H1 (cell line): ENCODE measurements at regions not wholly inside any gene's neighbourhood (a gene's known extent, or its start where the extent isn't known, plus 50 kb on each side); places are given as distances from the start of the nearest gene placed in this dataset.

Source experiments
- CTCF ChIA-PET: fragments of 300-600 bp; sonication (Branson Sonifier 250); formaldehyde crosslinking; loops from one replicate; lab custom pipeline; 2021; ENCODE audit not compliant: partially characterized antibody; lab: Charles Lee
- POLR2A ChIA-PET: fragments of 300-600 bp; sonication (Branson Sonifier 250); formaldehyde crosslinking; loops from one replicate; lab custom pipeline; 2021; ENCODE audit warnings: inconsistent platforms; ENCODE audit not compliant: partially characterized antibody; lab: Charles Lee
- DNase-seq, 2 experiments: peaks; one replicate each; pipeline versions ENCODE4 v3.0.0 to v3.0.0-alpha.2; 2010 to 2022; ENCODE audit warnings: low spot score in 2 of 2, low read depth in 1 of 2, mixed read lengths in 1 of 2
- FAIRE-seq: peaks from 2 replicates; lab custom pipeline; 2011; peaks lifted over from hg19 to GRCh38; lab: Jason Lieb, UNC
- H2AFZ ChIP-seq: 2 replicates; pipeline ENCODE4 v1.8.1; 2012; ENCODE audit warnings: low read length, inconsistent platforms
- H2AK5ac ChIP-seq: 2 replicates; pipeline ENCODE4 v1.6.1; 2013; ENCODE audit warnings: low read depth, low read length
- H2BK120ac ChIP-seq: replicated peaks from 2 replicates; pipeline ENCODE3; 2013; ENCODE audit warnings: low read depth, low read length, inconsistent platforms
- H2BK12ac ChIP-seq: 2 replicates; pipeline ENCODE4 v1.6.1; 2013; ENCODE audit warnings: low read depth, low read length
- H2BK15ac ChIP-seq: 2 replicates; pipeline ENCODE4 v1.6.1; 2013; ENCODE audit warnings: low read length
- H2BK20ac ChIP-seq: 2 replicates; pipeline ENCODE4 v1.6.1; 2013; ENCODE audit warnings: low read length
- H2BK5ac ChIP-seq: 2 replicates; pipeline ENCODE4 v1.6.1; 2013; ENCODE audit warnings: low read depth, low read length
- H3K14ac ChIP-seq: 2 replicates; pipeline ENCODE4 v1.6.1; 2013; ENCODE audit warnings: inconsistent platforms; ENCODE audit not compliant: insufficient read length
- H3K18ac ChIP-seq: 2 replicates; pipeline ENCODE4 v1.6.1; 2013; ENCODE audit warnings: low read length; ENCODE audit errors: extremely low read depth
- H3K23ac ChIP-seq: 2 replicates; pipeline ENCODE4 v1.6.1; 2013; ENCODE audit warnings: inconsistent platforms; ENCODE audit not compliant: insufficient read length
- H3K23me2 ChIP-seq: 2 replicates; pipeline ENCODE4 v1.6.1; 2013; ENCODE audit warnings: low read depth, low read length
- H3K27ac ChIP-seq: 2 replicates; pipeline ENCODE4 v1.6.1; 2011; ENCODE audit warnings: low read depth, low read length, inconsistent platforms
- H3K27me3 ChIP-seq, 4 experiments: replicated peaks in 1 of 4; 1 replicate in 1 of 4; 2 replicates in 3 of 4; pipeline versions ENCODE4 v1.6.1 to v1.8.1; 2011 to 2013; ENCODE audit warnings: low read length in 3 of 4, mild to moderate bottlenecking in 3 of 4, inconsistent platforms in 2 of 4, mixed read lengths in 2 of 4, moderate library complexity in 1 of 4; ENCODE audit not compliant: control insufficient read depth in 3 of 4, insufficient read depth in 3 of 4; ENCODE audit errors: extremely low read depth in 1 of 4
- H3K36me3 ChIP-seq, 4 experiments: 2 replicates each; pipeline versions ENCODE4 v1.6.1 to v1.8.1; 2011 to 2013; ENCODE audit warnings: mild to moderate bottlenecking in 4 of 4, low read length in 3 of 4, moderate library complexity in 2 of 4, control low read depth in 1 of 4, inconsistent platforms in 1 of 4; ENCODE audit not compliant: insufficient read depth in 4 of 4, control insufficient read depth in 2 of 4
- H3K4ac ChIP-seq: replicated peaks from 2 replicates; pipeline ENCODE3; 2013; ENCODE audit warnings: low read length, low read depth, mixed read lengths, inconsistent platforms; ENCODE audit not compliant: insufficient read length
- H3K4me1 ChIP-seq, 4 experiments: replicated peaks in 1 of 4; 1 replicate in 1 of 4; 2 replicates in 3 of 4; pipeline versions ENCODE4 v1.6.1 to v1.8.1; 2011 to 2013; ENCODE audit warnings: low read length in 3 of 4, inconsistent platforms in 2 of 4, mixed read lengths in 1 of 4; ENCODE audit not compliant: insufficient read depth in 4 of 4, control insufficient read depth in 3 of 4
- H3K4me2 ChIP-seq, 2 experiments: 2 replicates each; pipeline versions ENCODE4 v1.6.1 to v1.8.1; 2011 to 2013; ENCODE audit warnings: low read depth in 2 of 2, low read length in 2 of 2, control low read depth in 1 of 2, inconsistent platforms in 1 of 2, mild to moderate bottlenecking in 1 of 2; ENCODE audit not compliant: insufficient read depth in 1 of 2
- H3K4me3 ChIP-seq, 4 experiments: fragments of 200-600, 300-600 bp in 1 of 4; sonication (generic), shearing (Covaris generic), sonication (Bioruptor Twin) in 1 of 4; 2 replicates each; pipeline versions ENCODE4 v1.5.1 to v1.8.1; 2011 to 2016; ENCODE audit warnings: low read length in 4 of 4, low read depth in 3 of 4, control low read depth in 2 of 4, inconsistent platforms in 2 of 4, mild to moderate bottlenecking in 2 of 4, mixed read lengths in 1 of 4, moderate library complexity in 1 of 4; ENCODE audit not compliant: insufficient read depth in 2 of 4; ENCODE audit errors: extremely low read depth in 1 of 4
- H3K56ac ChIP-seq: replicated peaks from 2 replicates; pipeline ENCODE3; 2013; ENCODE audit warnings: low read depth, mild to moderate bottlenecking, mixed read lengths, low read length, inconsistent platforms; ENCODE audit not compliant: insufficient read length
- H3K79me1 ChIP-seq: 2 replicates; pipeline ENCODE4 v1.6.1; 2013; ENCODE audit warnings: low read depth, low read length, control low read depth
- H3K79me2 ChIP-seq, 2 experiments: 2 replicates each; pipeline versions ENCODE4 v1.6.1 to v1.8.1; 2012 to 2013; ENCODE audit warnings: low read length in 2 of 2, mild to moderate bottlenecking in 2 of 2, inconsistent platforms in 1 of 2; ENCODE audit not compliant: insufficient read depth in 2 of 2, control insufficient read depth in 1 of 2
- H3K9ac ChIP-seq, 4 experiments: replicated peaks in 1 of 4; 1 replicate in 1 of 4; 2 replicates in 3 of 4; pipeline versions ENCODE4 v1.6.1 to v1.8.1; 2011 to 2013; ENCODE audit warnings: low read depth in 3 of 4, low read length in 3 of 4, control low read depth in 2 of 4, mild to moderate bottlenecking in 2 of 4, moderate library complexity in 2 of 4, inconsistent platforms in 1 of 4; ENCODE audit errors: extremely low read depth in 1 of 4
- H3K9me3 ChIP-seq, 2 experiments: 2 replicates each; pipeline versions ENCODE4 v1.6.1 to v1.8.1; 2012 to 2013; ENCODE audit warnings: mild to moderate bottlenecking in 2 of 2, moderate library complexity in 2 of 2, control low read depth in 1 of 2, inconsistent platforms in 1 of 2, low read depth in 1 of 2, low read length in 1 of 2, mixed read lengths in 1 of 2; ENCODE audit not compliant: insufficient read depth in 2 of 2
- H4K20me1 ChIP-seq, 2 experiments: replicated peaks in 1 of 2; 2 replicates each; pipeline versions ENCODE3 to v1.8.1; 2011 to 2013; ENCODE audit warnings: inconsistent platforms in 2 of 2, low read length in 2 of 2, mild to moderate bottlenecking in 1 of 2; ENCODE audit not compliant: insufficient read depth in 2 of 2, control insufficient read depth in 1 of 2
- H4K5ac ChIP-seq: 2 replicates; pipeline ENCODE4 v1.6.1; 2013; ENCODE audit warnings: low read length, low read depth, mixed read lengths, inconsistent platforms; ENCODE audit not compliant: insufficient read length
- H4K8ac ChIP-seq: 2 replicates; pipeline ENCODE4 v1.8.0; 2013; ENCODE audit warnings: mild to moderate bottlenecking, moderate library complexity, low read length, inconsistent platforms; ENCODE audit not compliant: insufficient read depth; ENCODE audit errors: extremely low read depth
- H4K91ac ChIP-seq: replicated peaks from 2 replicates; pipeline ENCODE3; 2013; ENCODE audit warnings: low read length, mixed read lengths, inconsistent platforms; ENCODE audit not compliant: insufficient read length
- HDAC2 ChIP-seq, 2 experiments: fragments of 300-600 bp in 1 of 2; sonication (generic) in 1 of 2; IDR thresholded peaks; 2 replicates each; pipeline ENCODE4 v1.6.1; 2011 to 2012; ENCODE audit warnings: low read depth in 2 of 2, low read length in 2 of 2, mild to moderate bottlenecking in 2 of 2, moderate library complexity in 2 of 2, borderline replicate concordance in 1 of 2, inconsistent platforms in 1 of 2
- HDAC6 ChIP-seq: IDR thresholded peaks from one replicate; pipeline ENCODE4 v1.7.1; 2012; ENCODE audit warnings: low read depth, mild to moderate bottlenecking, inconsistent platforms, low read length, moderate library complexity
- KDM5A ChIP-seq: fragments of 200-600 bp; IDR thresholded peaks from 2 replicates; pipeline ENCODE4 v1.7.1; 2012; ENCODE audit warnings: mild to moderate bottlenecking, low read length, inconsistent platforms, mixed read lengths
- RNF2 ChIP-seq: fragments of 200-900, 300-1000 bp; sonication (generic); IDR thresholded peaks from 2 replicates; pipeline ENCODE4 v1.7.1; 2016; ENCODE audit warnings: borderline replicate concordance, low read depth, mild to moderate bottlenecking, antibody characterized with exemption, low read length; ENCODE audit not compliant: poor library complexity, severe bottlenecking; ENCODE audit errors: missing control alignments
- SP4 ChIP-seq: IDR thresholded peaks from 2 replicates; pipeline ENCODE4 v1.6.1; 2012; ENCODE audit warnings: low read length, inconsistent platforms
- WGBS, 2 experiments: shearing (Covaris generic) in 1 of 2; methylation state at CpG; one replicate each; pipeline versions ENCODE4 v1.1.6 to v1.1.7; 2013 to 2015; ENCODE audit warnings: low lambda C conversion rate in 2 of 2, mixed read lengths in 2 of 2, inconsistent platforms in 1 of 2, low coverage in 1 of 2, missing lambda C conversion rate in 1 of 2; ENCODE audit not compliant: insufficient replicate concordance in 2 of 2, insufficient coverage in 1 of 2, insufficient read length in 1 of 2; ENCODE audit errors: extremely low coverage in 1 of 2, missing lambda C conversion rate in 1 of 2; 5-methylcytosine and 5-hydroxymethylcytosine counted together
- TF ChIP-seq, protein P1 (sequence below), 3 experiments: IDR thresholded peaks; 1 replicate in 2 of 3; 2 replicates in 1 of 3; pipeline versions ENCODE4 v1.5.1 to v1.6.1; 2011; ENCODE audit warnings: low read length in 3 of 3, mild to moderate bottlenecking in 3 of 3, inconsistent platforms in 2 of 3, low read depth in 1 of 3, moderate library complexity in 1 of 3; ENCODE audit not compliant: insufficient read depth in 1 of 3; ENCODE audit errors: control extremely low read depth in 1 of 3

DNA sequence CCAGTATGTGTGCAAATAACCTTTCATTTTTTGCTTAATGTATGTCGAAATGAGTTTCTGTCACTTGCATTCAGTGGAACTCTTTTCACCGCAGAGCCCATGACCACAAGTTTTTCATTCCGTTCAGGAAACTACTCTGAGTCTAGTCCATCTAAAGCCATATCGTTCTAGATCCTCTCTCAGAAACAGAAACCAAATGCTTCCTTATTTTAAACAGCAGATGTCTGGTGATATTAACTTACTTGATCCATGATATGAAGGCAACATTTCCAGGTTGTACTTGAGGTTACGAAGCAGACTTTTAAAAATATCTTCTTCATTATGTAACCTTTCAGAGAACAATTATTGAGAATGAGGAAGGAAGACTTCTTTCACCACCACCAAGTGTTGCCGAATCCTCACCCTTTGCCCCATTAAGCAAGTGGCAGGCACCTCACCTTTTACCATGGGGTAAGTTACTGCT, 72.4 kb upstream of the GNAQ start:
- H4K8ac ChIP-seq: no peak overlapping the region
- no peaks in the 10 kb centered on the region for H3K79me2 ChIP-seq
- 88% methylated on average over 6 of the region's 6 CpGs; no CpG with 5 or more reads in 1 of the 2 experiments for WGBS, 2 experiments
- TF ChIP-seq HDAC6 (no peak), KDM5A (no peak), SP4 (no peak), RNF2 (no peak), HDAC2 (IDR thresholded peaks at IDR 0.05; ENCODE audit: borderline replicate concordance in 1 of 2, low read depth in 2 of 2, low read length in 2 of 2) (no peak)
- TF ChIP-seq, protein P1, sequence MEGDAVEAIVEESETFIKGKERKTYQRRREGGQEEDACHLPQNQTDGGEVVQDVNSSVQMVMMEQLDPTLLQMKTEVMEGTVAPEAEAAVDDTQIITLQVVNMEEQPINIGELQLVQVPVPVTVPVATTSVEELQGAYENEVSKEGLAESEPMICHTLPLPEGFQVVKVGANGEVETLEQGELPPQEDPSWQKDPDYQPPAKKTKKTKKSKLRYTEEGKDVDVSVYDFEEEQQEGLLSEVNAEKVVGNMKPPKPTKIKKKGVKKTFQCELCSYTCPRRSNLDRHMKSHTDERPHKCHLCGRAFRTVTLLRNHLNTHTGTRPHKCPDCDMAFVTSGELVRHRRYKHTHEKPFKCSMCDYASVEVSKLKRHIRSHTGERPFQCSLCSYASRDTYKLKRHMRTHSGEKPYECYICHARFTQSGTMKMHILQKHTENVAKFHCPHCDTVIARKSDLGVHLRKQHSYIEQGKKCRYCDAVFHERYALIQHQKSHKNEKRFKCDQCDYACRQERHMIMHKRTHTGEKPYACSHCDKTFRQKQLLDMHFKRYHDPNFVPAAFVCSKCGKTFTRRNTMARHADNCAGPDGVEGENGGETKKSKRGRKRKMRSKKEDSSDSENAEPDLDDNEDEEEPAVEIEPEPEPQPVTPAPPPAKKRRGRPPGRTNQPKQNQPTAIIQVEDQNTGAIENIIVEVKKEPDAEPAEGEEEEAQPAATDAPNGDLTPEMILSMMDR (IDR thresholded peaks at IDR 0.05; ENCODE audit: control extremely low read depth in 1 of 3, insufficient read depth in 1 of 3, low read depth in 1 of 3, low read length in 3 of 3): no peak
- CTCF ChIA-PET: interaction anchor here (5.7 kb wide), 1 partner anchor 11 kb away, joined by 38 read pairs; no protein-coding TSS in a partner anchor
- no peaks in the 10 kb centered on the region for H3K4me1 ChIP-seq
- POLR2A ChIA-PET: no interaction called here
- H3K23me2 ChIP-seq: no peaks in the 10 kb centered on the region
- FAIRE-seq (no peak), DNase-seq (no peak)
- no peak overlapping the region for H3K4me3 ChIP-seq
- no peak overlapping the region for H3K23ac ChIP-seq
- no peak overlapping the region for H3K18ac ChIP-seq
- no peaks in the 10 kb centered on the region for H3K36me3 ChIP-seq
- H2BK12ac ChIP-seq: no peak overlapping the region
- H3K56ac ChIP-seq: no peak overlapping the region
- no peak overlapping the region for H2AFZ ChIP-seq
- H4K20me1 ChIP-seq: no peaks in the 10 kb centered on the region
- no peaks in the 10 kb centered on the region for H3K9me3 ChIP-seq
- H3K27ac ChIP-seq: no peak overlapping the region
- no peak overlapping the region for H2AK5ac ChIP-seq
- no peak overlapping the region for H4K91ac ChIP-seq
- no peak overlapping the region for H2BK5ac ChIP-seq
- H4K5ac ChIP-seq: no peak overlapping the region
- no peak overlapping the region for H3K4me2 ChIP-seq
- no peak overlapping the region for H3K14ac ChIP-seq
- H3K9ac ChIP-seq: no peak overlapping the region
- no peaks in the 10 kb centered on the region for H3K27me3 ChIP-seq
- no peak overlapping the region for H2BK120ac ChIP-seq
- no peaks in the 10 kb centered on the region for H3K79me1 ChIP-seq
- H2BK15ac ChIP-seq: no peak overlapping the region
- H3K4ac ChIP-seq: no peak overlapping the region
- H2BK20ac ChIP-seq: no peak overlapping the region
